Small intestine (tissue), 7 donors: ENCODE measurements at regions not wholly inside any gene's neighbourhood (a gene's known extent, or its start where the extent isn't known, plus 50 kb on each side); places are given as distances from the start of the nearest gene placed in this dataset.

ENCODE experiments used
- DNase-seq, 2 donors: peaks; one replicate each; pipeline versions ENCODE4 v3.0.0 to v3.0.0-alpha.2; 2013
- FAIRE-seq: peaks from 2 replicates; lab custom pipeline; 2012; peaks lifted over from hg19 to GRCh38; lab: Jason Lieb, UNC
- H3K27ac ChIP-seq, 3 donors: one replicate each; pipeline ENCODE4 v1.5.1; 2013; ENCODE audit warnings: low read length in 2 of 3, mild to moderate bottlenecking in 2 of 3, control low read depth in 1 of 3, inconsistent platforms in 1 of 3, low read depth in 1 of 3, moderate library complexity in 1 of 3
- H3K27me3 ChIP-seq, 3 donors: one replicate each; pipeline ENCODE4 v1.6.1; 2013; ENCODE audit warnings: low read length in 3 of 3, inconsistent platforms in 1 of 3; ENCODE audit not compliant: control insufficient read depth in 3 of 3, insufficient read depth in 3 of 3
- H3K36me3 ChIP-seq, 3 donors: one replicate each; pipeline ENCODE4 v1.6.1; 2013; ENCODE audit warnings: low read length in 3 of 3, inconsistent platforms in 1 of 3, low read depth in 1 of 3, mild to moderate bottlenecking in 1 of 3, moderate library complexity in 1 of 3; ENCODE audit not compliant: control insufficient read depth in 3 of 3, insufficient read depth in 2 of 3
- H3K4me1 ChIP-seq, 3 donors: one replicate each; pipeline ENCODE4 v1.6.1; 2013; ENCODE audit warnings: low read length in 2 of 3, inconsistent platforms in 1 of 3, low read depth in 1 of 3, mild to moderate bottlenecking in 1 of 3, moderate library complexity in 1 of 3; ENCODE audit not compliant: control insufficient read depth in 3 of 3, insufficient read depth in 2 of 3
- H3K4me3 ChIP-seq, 3 donors: one replicate each; pipeline ENCODE4 v1.5.1; 2013; ENCODE audit warnings: low read length in 3 of 3, control low read depth in 1 of 3, inconsistent platforms in 1 of 3, low read depth in 1 of 3, mild to moderate bottlenecking in 1 of 3, moderate library complexity in 1 of 3
- H3K9me3 ChIP-seq, 2 donors: one replicate each; pipeline ENCODE4 v1.6.1; 2013; ENCODE audit warnings: low read depth in 1 of 2, low read length in 1 of 2; ENCODE audit not compliant: control insufficient read depth in 2 of 2, insufficient read depth in 1 of 2
- WGBS, 3 donors: extraction: QIAGEN DNeasy Blood & Tissue Kit; methylation state at CpG; one replicate each; pipeline ENCODE4 v1.1.7; 2013; 5-methylcytosine and 5-hydroxymethylcytosine counted together
- donor health status: healthy with polysubstance abuse.
- donor health status: control.
- donor health status: control.
- donor health status: Bipolar disorder and iron deficiency.
- donor health status: healthy.

- FAIRE-seq (no peak), DNase-seq (no peak)
- H3K4me3 ChIP-seq: no peak overlapping the region
- no peaks in the 10 kb centered on the region for H3K4me1 ChIP-seq
- H3K27ac ChIP-seq: no peak overlapping the region
- no peaks in the 10 kb centered on the region for H3K36me3 ChIP-seq
- H3K27me3 ChIP-seq: no peaks in the 10 kb centered on the region
- 94 to 98% (median 94%) methylated on average over 4 of the region's 4 CpGs for WGBS, 3 donors
- no peaks in the 10 kb centered on the region for H3K9me3 ChIP-seq
Observed at GRCh38 chr12:45646851-45647581, 82.5 kb upstream of the ARID2 start.

- no peaks in the 10 kb centered on the region for H3K9me3 ChIP-seq
- DNase-seq (peak; percentile 67 to 84), FAIRE-seq (no peak)
- H3K36me3 ChIP-seq: no peaks in the 10 kb centered on the region
- H3K4me1 ChIP-seq: no peaks in the 10 kb centered on the region
- 22 to 63% (median 34%) methylated on average over 3 of the region's 3 CpGs for WGBS, 3 donors
- H3K27me3 ChIP-seq: no peaks in the 10 kb centered on the region
- H3K27ac ChIP-seq: no peak overlapping the region
- no peak overlapping the region for H3K4me3 ChIP-seq
Observed at GRCh38 chr12:45648070-45648469, 81.4 kb upstream of the ARID2 start.

DNA sequence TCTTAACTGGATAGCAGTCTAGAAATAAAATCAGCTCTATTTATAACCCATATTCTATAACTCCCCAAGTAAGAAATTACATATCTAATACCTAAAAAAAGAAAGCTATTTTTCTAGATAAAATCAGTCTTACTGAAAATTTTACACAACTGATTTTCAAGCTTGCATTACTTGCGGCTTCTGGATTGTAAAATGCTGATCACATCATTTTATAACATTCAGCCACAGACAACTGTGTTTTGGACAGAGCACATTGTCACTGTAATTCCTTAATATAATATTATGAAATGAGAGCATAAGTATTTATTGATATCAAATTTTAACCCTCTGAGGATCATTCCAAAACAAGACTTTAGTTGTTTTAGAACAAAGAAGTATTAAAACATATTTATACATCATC, 78.5 kb upstream of the ARID2 start:
- Histone ChIP-seq H3K9me3 (no peaks in the 10 kb centered on the region), H3K36me3 (no peaks in the 10 kb centered on the region), H3K27ac (no peak overlapping the region), H3K27me3 (no peaks in the 10 kb centered on the region), H3K4me3 (no peak overlapping the region), H3K4me1 (no peaks in the 10 kb centered on the region)
- FAIRE-seq (no peak), DNase-seq (no peak)
- whole genome bisulfite sequencing, 3 donors: 89 to 100% (median 95%) methylated on average over 1 of the region's 1 CpG

- H3K4me3 ChIP-seq: no peak overlapping the region
Observed at GRCh38 chr12:45654002-45654665, 75.4 kb upstream of the ARID2 start.

DNA sequence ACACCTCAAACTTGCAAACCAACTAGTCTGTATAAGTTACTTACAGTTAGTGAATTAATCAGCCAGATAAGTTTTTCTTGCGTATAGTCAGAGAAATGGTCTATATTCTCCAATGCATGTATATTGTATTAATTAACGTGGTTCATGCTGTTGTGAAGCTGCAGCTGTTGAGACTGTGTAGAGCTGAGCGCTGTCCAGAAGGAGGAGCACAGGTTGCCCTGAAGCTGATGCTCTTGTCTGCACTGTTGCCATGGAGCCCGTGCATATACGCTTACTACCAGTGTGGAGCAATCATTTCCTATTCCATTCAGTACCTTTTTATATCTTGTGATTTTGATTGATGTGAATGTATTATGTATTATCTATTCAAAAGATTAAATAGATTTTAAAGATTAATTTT, 74.3 kb upstream of the ARID2 start:
- Histone ChIP-seq H3K36me3 (no peaks in the 10 kb centered on the region), H3K27ac (no peak overlapping the region), H3K4me3 (no peak overlapping the region), H3K27me3 (no peaks in the 10 kb centered on the region), H3K4me1 (no peaks in the 10 kb centered on the region), H3K9me3 (no peaks in the 10 kb centered on the region)
- 42 to 62% (median 56%) methylated on average over 5 of the region's 5 CpGs for WGBS, 3 donors
- FAIRE-seq (no peak), DNase-seq (peak; percentile 24 to 48)

More at GRCh38 chr12:45654002-45654665, 75.4 kb upstream of the ARID2 start:
- H3K36me3 ChIP-seq: no peaks in the 10 kb centered on the region
- DNase-seq (no peak), FAIRE-seq (no peak)
- 92 to 96% (median 94%) methylated on average over 3 of the region's 3 CpGs for WGBS, 3 donors
- H3K27me3 ChIP-seq: no peaks in the 10 kb centered on the region
- no peak overlapping the region for H3K27ac ChIP-seq
- H3K4me1 ChIP-seq: no peaks in the 10 kb centered on the region
- H3K9me3 ChIP-seq: no peaks in the 10 kb centered on the region

- H3K27me3 ChIP-seq: no peaks in the 10 kb centered on the region
- no peaks in the 10 kb centered on the region for H3K4me1 ChIP-seq
- H3K36me3 ChIP-seq: no peaks in the 10 kb centered on the region
- H3K9me3 ChIP-seq: no peaks in the 10 kb centered on the region
- no peak for DNase-seq
- H3K4me3 ChIP-seq: no peak overlapping the region
- no peak for FAIRE-seq
- no peak overlapping the region for H3K27ac ChIP-seq
- WGBS, 3 donors: 86 to 90% (median 86%) methylated on average over 2 of the region's 2 CpGs
Observed at GRCh38 chr12:45655743-45656142, 73.8 kb upstream of the ARID2 start.

DNA sequence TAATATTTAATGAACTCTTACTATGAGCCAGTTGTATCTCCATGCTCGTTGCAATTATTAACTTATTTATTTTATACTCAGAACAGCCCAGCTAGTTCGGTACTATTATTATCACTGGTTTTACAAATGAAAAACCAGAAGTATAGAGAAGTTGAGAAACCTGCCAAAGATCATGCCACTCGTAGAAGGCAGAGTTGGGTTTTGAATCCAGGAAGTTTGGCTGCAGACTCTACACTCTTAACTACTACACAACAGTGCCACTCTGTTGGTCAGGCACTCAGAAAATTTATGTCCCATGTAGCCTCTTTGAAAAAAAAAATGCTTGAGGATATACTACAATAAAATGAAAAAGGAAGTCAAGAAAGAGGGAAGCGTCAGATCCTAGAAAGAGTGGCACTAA, 71.5 kb upstream of the ARID2 start:
- no peaks in the 10 kb centered on the region for H3K27me3 ChIP-seq
- no peak for FAIRE-seq
- no peaks in the 10 kb centered on the region for H3K36me3 ChIP-seq
- no peak overlapping the region for H3K27ac ChIP-seq
- no peak overlapping the region for H3K4me3 ChIP-seq
- no peaks in the 10 kb centered on the region for H3K9me3 ChIP-seq
- no peak for DNase-seq
- WGBS, 3 donors: 75 to 87% (median 82%) methylated on average over 4 of the region's 4 CpGs
- H3K4me1 ChIP-seq: no peaks in the 10 kb centered on the region

GRCh38 chr12:45660330-45660729, 69.2 kb upstream of the ARID2 start:
- H3K27me3 ChIP-seq: no peaks in the 10 kb centered on the region
- DNase-seq: no peak
- no peak overlapping the region for H3K27ac ChIP-seq
- H3K4me1 ChIP-seq: no peaks in the 10 kb centered on the region
- no peak for FAIRE-seq
- H3K4me3 ChIP-seq: no peak overlapping the region
- WGBS, 3 donors: 54 to 67% (median 63%) methylated on average over 2 of the region's 2 CpGs
- no peaks in the 10 kb centered on the region for H3K9me3 ChIP-seq
- H3K36me3 ChIP-seq: no peaks in the 10 kb centered on the region
